Hepatic stellate cell (primary cell): ENCODE measurements at regions not wholly inside any gene's neighbourhood (a gene's known extent, or its start where the extent isn't known, plus 50 kb on each side); places are given as distances from the start of the nearest gene placed in this dataset.

ENCODE experiments used
- DNase-seq: peaks from one replicate; pipeline ENCODE4 v3.0.0; 2011; ENCODE audit warnings: low spot score

DNA sequence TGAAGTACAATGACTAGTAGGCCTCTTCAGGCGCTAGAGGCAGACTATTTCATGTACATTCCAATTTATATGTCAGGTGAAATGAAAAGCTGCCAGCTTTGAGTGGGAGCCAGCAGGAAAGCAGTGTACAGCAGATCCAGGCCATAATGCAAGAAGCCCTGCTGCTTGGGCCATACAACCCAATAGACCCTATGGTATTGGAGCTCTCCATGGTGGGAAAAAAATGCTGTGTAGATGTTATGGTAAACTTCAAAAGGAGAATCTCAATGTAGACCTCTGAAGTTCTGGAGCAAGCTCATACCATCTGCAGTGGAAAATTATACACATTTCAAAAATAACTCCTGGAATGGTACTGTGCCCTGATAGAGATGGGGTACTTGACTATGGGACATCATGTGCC lies 71.5 kb upstream of the CD82 start:
- DNase-seq = no peak

DNA sequence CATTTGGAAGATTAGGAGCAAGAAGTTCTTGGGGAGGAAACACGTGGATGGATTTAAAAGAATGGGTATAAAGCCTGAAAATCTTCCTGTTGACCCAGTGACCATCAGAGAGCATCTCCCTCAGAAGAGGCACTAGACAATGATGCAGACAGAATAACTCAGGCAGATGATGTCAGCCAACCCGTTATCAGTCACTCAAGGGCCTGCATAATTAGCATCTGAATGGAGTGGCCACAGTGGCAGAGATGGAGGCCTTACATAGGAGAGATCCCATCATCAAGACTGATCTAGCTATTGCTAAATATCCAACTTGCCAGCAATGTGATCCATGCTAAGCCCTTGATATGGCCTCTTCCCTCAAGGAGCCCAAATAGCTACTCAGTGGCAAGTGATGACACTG lies 70.7 kb upstream of the CD82 start:
- no peak for DNase-seq

DNA sequence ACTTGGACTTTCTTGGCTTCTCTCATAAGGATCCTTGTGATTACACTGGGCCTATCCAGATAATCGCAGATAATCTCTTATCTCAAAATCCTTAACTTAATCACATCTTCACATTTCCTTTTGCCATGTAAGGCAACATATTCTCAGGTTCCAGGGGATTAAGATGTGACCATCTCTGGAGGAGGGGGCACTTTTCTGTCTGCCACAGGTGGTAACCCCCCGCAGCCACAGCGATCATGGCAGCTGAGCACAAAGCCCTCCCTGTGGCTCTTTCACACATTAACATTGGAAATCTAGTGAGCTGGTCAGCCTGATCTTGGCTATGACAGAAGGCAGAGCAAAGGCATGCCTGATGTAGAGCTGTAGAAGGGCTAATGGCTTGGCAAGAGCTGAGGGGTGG lies 69.1 kb upstream of the CD82 start:
- no peak for DNase-seq

DNA sequence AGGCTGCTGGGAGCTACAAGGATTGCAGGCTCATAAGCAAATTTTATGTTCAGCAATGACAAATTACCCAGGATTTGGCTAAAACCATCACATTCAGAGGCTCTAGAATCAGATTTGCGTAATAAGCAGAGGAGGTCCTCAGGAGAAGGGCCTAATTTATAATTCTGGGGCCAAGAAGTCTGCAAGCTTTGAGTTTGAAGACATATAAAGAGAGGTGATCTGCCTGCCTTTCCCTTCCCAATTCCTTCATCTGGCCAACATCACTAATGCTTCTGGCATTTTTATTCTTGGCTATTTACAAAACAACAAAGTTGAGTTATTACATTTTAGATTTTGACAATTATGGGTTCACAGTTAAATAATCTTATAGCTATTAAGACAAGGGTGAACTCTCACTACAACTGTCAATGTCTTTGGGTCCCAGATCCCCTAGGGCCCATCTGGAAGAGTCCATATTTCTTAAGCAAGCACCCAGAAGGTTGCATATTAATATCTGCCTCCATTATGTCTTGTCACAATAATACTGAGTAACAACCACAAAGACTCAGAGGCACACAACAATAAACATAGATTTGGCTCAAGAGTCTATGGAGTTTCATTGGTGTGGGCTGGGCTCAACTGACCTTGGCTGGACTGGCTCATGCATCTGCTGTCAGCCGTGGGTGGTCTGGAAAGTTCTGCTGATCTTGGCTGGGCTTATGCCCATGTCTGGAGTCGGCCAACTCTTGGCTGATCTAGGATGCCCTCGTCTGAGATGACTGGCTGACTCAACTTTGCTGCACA lies 67.2 kb upstream of the CD82 start:
- DNase-seq = no peak

DNA sequence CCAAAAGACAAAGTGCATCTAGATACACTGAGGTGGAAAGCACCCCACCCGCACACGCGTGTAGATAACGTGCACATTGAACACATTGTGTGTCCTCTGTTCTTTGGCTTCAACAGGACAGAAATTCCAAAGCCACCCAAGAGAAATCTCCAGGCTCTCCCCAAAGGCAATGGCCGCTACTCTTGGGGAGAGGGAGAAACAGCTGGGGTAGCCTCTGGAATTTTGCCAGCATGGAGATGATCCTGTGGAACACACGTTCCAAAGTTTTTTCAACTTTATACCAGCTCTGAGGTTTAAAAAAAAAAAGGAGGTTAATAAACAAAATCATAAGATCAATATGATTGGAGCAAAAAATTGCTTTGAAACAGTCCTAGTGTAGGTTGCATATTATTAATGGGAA lies 63.0 kb upstream of the CD82 start:
- no peak for DNase-seq

DNA sequence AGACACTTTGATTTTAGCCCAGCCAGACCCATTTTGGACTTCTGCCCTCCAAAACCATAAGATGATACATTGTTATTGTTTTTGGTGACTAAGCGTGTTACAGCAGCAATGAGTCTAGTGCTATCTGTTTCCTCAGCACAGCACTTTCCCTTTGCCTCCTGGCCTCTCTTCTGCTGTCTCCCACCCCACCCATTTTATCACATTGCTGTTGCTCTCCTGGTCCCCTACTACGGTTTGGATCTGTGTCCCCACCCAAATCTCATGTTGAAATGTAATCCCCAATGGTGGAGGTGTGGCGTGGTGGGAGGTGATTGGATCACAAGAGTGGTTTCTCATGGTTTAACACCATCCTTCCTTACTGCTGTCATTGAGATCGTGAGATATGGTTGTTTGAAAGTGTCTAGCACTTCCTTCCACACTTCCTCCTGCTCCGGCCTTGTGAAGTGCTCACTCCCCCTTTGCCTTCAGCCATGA lies 59.8 kb upstream of the CD82 start:
- DNase-seq = peak; percentile 35

DNA sequence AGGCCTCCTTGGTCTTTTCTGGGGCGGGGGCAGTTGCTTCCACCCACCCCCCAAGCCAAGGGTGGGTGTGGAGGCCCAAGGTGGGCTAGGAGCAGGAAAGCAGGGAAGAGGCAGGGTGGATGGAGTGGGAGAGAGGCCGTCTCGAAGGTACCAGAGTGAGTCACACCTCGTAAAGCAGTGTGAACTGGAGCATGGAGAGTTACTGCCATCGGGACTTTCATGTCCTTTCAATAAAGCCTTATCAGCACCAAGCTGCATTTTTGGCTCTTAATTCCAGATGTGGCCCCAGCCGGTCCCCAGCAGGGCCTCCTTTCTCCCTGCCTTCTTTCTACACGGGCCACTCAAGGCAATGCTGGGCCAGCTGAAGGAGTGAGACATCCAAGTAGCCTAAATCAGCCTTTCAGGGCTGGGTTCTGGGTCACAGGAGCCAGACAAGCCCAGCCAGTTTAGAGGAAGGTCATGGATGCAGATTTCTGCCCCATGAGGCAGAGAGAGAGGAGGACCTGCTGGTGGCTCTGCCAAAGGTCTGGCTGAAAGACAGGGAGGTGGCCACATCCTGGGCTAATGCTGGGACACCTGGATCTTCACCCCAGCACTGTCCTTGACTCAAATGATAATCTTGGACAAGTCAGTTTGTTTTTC lies 59.0 kb upstream of the CD82 start:
- no peak for DNase-seq

DNA sequence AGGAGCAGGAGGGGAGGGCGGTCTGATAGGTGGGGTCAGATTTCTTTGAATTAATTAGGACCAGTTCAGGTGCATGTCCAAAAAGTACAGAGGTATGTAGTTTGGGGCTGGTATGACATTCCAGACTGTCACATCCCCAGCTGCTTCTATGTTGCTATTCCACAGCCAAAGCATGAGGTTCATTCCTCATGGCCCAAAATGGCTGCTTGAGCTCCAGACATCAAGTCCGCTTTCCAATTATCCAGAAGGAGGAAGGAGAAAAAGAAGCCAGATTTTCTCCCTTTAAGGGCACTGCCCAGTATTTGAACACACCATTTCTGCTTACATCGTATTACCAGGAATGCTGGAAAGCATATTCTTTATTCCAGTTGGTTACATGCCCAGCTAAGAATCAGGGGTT lies 58.0 kb upstream of the CD82 start:
- DNase-seq = no peak

DNA sequence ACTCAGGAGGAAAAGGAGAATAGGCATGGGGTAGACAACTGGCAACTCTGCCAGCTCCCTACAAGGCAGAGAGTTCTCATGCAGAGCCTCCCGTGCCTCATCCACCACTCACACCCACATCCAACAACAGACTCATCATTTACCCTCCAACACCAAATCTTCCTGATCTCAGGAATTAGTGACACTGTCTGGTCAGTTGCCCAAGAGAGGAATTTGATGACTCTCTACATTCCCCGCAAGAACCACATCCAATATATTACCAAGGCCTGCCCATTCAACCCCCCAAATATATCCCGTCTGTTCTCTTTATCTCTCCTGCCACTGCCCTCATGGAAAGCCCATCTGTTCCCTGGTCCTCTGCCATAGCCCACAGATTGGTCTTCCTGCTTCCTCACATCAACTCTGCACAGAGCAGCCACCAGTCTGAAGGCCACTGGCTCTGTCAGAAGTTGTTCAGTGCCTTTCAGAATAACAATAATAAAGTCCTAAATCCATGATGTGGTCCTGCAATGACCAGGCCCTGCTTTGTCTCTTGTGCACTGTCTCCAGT lies 57.5 kb upstream of the CD82 start:
- no peak for DNase-seq

DNA sequence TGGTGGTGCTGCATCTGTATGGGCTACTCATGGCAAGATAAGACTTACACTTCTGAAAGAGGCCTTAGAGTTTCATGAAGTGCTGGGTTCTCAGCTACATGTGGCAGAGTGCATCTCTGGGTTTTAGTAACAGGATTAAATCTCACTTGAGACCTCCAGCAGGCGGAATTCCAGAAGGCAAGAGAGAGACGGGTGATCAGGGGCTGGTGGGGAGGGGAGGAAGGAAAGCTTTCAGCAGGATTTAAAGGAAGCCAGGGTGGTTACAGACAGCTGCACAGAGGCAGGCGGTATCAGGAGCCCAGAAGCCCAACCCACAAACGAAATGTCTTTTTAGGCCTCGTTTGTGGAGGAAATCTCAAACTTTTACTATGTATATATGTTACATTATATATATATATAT lies 56.2 kb upstream of the CD82 start:
- DNase-seq = no peak

DNA sequence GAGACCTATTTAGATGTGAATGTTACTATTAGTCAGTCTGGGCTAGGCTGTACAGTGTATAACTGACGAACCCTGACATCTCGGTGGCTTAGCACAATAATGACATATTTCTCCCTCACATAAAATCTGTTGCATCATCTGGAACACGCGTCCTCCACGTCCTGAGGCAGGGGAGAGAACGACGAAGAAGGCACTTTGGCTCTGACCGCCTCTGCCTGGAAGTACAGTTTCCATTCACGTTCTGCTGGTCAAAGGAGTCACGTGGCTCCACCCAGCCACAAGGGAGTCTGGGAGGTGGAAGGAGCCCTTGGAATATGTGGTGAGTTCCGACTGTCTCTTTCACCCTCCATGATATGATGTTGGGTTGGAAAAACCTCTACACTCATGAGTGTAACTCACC lies 55.1 kb upstream of the CD82 start:
- DNase-seq = no peak

DNA sequence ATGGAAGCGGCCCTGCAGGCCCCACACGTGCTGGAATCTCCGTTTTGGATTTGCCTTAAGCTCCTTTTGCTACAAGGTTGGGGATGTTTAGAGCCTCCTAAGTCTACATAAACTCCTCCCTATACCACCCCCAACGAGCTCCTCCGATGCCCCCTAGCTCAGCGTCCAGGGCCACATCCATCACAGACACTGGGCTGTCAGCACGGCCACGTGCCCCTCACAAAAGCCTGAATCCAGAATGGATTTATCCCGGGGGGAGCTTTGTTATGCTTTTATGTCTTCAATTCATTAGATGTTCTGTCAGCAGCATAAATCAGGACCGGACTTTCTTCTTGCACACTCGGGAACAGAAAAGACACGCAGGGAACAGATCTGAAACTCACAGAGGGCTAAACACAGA lies 52.6 kb upstream of the CD82 start:
- no peak for DNase-seq

DNA sequence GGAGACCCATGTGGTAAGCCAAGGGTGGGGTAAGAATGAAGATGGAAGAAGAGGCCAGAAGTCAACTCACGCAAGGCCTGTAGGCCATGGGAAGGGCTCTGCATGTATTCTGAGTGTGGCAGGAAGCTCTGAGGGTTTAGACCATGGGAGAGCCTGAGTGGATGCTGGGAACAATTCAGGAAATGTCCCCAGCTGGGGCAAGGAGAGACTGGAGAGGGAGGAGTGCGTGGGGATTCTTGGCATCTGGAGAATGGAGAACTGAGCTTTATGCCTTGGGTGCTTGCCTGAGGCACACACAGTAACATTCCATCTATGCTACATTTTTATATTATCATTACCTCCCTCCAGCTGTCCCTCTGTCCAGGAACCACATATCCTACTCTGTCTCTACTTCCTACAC lies 50.4 kb upstream of the CD82 start:
- no peak for DNase-seq
